ENCODE measurements at regions not wholly inside any gene's neighbourhood (a gene's known extent, or its start where the extent isn't known, plus 50 kb on each side); places are given as distances from the start of the nearest gene placed in this dataset.

DNA sequence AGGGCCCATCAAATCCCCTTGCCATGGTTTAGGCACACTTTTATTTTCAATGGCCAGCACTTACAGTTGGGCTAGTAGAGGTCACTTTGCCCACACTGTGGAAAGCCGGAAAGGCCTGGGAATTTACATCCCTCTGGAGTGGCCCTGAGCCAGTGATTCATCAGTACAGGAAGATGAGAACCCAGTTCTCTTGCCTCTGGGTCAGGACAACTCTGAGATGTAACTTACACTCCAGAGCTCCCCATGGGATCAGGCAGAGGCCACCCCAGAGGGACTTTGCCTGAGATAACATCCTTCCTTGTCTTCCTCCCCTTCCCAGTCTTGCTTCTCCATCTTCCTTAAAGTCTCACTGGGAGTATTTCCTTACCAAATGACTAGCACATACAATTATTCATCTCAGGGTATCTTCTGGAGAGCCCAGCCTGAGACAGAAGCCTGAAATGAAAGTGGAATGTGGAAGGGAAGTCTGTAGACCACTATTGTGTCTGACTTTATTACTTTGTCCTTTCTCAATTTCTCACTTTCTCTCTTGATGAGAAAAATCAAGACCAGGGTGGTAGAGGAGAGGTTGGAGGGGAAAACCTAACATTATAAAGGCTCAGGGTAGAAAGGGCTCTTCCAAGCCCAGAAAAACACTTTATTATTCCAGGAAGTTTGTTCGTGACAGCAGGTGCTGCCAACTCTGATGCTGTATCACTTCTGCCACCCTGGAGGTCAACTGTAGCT is 220.8 kb downstream of the ZNF621 start:
- TF ChIP-seq, protein P1, sequence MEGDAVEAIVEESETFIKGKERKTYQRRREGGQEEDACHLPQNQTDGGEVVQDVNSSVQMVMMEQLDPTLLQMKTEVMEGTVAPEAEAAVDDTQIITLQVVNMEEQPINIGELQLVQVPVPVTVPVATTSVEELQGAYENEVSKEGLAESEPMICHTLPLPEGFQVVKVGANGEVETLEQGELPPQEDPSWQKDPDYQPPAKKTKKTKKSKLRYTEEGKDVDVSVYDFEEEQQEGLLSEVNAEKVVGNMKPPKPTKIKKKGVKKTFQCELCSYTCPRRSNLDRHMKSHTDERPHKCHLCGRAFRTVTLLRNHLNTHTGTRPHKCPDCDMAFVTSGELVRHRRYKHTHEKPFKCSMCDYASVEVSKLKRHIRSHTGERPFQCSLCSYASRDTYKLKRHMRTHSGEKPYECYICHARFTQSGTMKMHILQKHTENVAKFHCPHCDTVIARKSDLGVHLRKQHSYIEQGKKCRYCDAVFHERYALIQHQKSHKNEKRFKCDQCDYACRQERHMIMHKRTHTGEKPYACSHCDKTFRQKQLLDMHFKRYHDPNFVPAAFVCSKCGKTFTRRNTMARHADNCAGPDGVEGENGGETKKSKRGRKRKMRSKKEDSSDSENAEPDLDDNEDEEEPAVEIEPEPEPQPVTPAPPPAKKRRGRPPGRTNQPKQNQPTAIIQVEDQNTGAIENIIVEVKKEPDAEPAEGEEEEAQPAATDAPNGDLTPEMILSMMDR (IDR thresholded peaks at IDR 0.05; ENCODE audit: control extremely low read depth, extremely low read depth) = no peak
- DNase-seq = no peak
- Histone ChIP-seq H3K4me3 (no peak overlapping the region), H3K4me1 (ENCODE audit: control insufficient read depth in 5 of 5, insufficient read depth in 5 of 5, low read length in 5 of 5) (peaks cover 0 to 2% (median 0%) of the 10 kb centered on the region in 5 donors), H3K9me3 (ENCODE audit: control insufficient read depth in 4 of 4, insufficient read depth in 3 of 4, low read length in 3 of 4) (no peaks in the 10 kb centered on the region), H3K9ac (ENCODE audit: insufficient read depth in 1 of 2, low read length in 2 of 2) (no peak overlapping the region), H3K36me3 (ENCODE audit: control insufficient read depth in 4 of 4, insufficient read depth in 4 of 4, low read length in 4 of 4) (no peaks in the 10 kb centered on the region), H3K27me3 (ENCODE audit: control insufficient read depth in 3 of 3, insufficient read depth in 3 of 3, low read length in 2 of 3) (no peaks in the 10 kb centered on the region), H3K27ac (ENCODE audit: low read depth in 1 of 2, low read length in 1 of 2) (no peak overlapping the region)
- 83 to 89% methylated on average over 2 of the region's 2 CpGs for WGBS, 2 donors
- no peak for ATAC-seq (ENCODE audit: insufficient read depth, low FRiP score)

DNA sequence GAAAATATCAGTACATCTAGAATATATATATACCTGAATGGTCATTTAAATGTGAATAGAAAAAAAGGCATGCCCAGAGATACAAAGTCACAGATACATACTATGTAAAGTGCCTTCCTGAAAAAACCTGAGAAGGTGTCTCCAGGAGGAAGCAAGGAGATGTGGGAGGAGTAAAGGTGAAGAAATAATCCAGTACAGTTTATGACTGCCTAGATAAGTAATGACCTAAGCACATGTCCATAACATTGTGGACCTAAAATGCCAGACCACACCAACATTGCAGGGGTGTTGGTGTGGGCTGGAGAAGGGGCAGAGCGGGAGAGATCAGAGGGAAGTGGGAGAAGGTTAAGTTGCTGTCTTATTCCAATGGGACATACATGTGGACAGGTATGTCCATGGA is 226.9 kb downstream of the ZNF621 start:
- H3K9me3 ChIP-seq (ENCODE audit: control insufficient read depth in 4 of 4, insufficient read depth in 3 of 4, low read length in 3 of 4) = no peaks in the 10 kb centered on the region
- 95 to 100% methylated on average over 1 of the region's 1 CpG for WGBS, 2 donors
- DNase-seq (no peak), ATAC-seq (ENCODE audit: insufficient read depth, low FRiP score) (no peak)
- no peaks in the 10 kb centered on the region for H3K27me3 ChIP-seq (ENCODE audit: control insufficient read depth in 3 of 3, insufficient read depth in 3 of 3, low read length in 2 of 3)
- H3K9ac ChIP-seq (ENCODE audit: insufficient read depth in 1 of 2, low read length in 2 of 2) = no peak overlapping the region
- TF ChIP-seq, protein P1 (IDR thresholded peaks at IDR 0.05; ENCODE audit: control extremely low read depth, extremely low read depth) = no peak
- H3K27ac ChIP-seq (ENCODE audit: low read depth in 1 of 2, low read length in 1 of 2) = no peak overlapping the region
- no peaks in the 10 kb centered on the region for H3K36me3 ChIP-seq (ENCODE audit: control insufficient read depth in 4 of 4, insufficient read depth in 4 of 4, low read length in 4 of 4)
- no peak overlapping the region for H3K4me3 ChIP-seq
- no peaks in the 10 kb centered on the region for H3K4me1 ChIP-seq (ENCODE audit: control insufficient read depth in 5 of 5, insufficient read depth in 5 of 5, low read length in 5 of 5)

DNA sequence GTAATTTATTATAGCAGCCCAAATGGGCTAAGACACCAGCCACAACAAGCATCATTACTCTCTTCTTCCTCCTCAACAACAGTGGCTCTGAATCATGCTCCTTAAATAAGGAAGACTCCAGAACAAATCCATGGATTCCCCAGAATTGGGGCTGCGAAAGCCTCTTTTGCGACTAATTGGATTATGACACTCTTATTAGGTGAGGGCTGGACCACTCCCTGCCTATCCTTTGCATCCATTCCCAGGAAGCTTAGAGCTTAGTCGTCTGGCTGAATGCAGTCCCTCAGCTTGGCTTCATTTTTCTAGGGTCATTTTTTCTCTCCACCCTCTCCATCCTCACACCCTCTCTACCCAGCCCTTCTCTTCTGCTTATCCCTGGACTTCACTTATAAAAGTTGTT is 227.7 kb downstream of the ZNF621 start:
- no peak for DNase-seq
- Histone ChIP-seq H3K4me1 (ENCODE audit: control insufficient read depth in 5 of 5, insufficient read depth in 5 of 5, low read length in 5 of 5) (no peaks in the 10 kb centered on the region), H3K9me3 (ENCODE audit: control insufficient read depth in 4 of 4, insufficient read depth in 3 of 4, low read length in 3 of 4) (no peaks in the 10 kb centered on the region), H3K27ac (ENCODE audit: low read depth in 1 of 2, low read length in 1 of 2) (no peak overlapping the region), H3K36me3 (ENCODE audit: control insufficient read depth in 4 of 4, insufficient read depth in 4 of 4, low read length in 4 of 4) (no peaks in the 10 kb centered on the region), H3K9ac (ENCODE audit: insufficient read depth in 1 of 2, low read length in 2 of 2) (no peak overlapping the region), H3K4me3 (no peak overlapping the region), H3K27me3 (ENCODE audit: control insufficient read depth in 3 of 3, insufficient read depth in 3 of 3, low read length in 2 of 3) (no peaks in the 10 kb centered on the region)
- ATAC-seq (ENCODE audit: insufficient read depth, low FRiP score) = no peak
- TF ChIP-seq, protein P1 (IDR thresholded peaks at IDR 0.05; ENCODE audit: control extremely low read depth, extremely low read depth) = no peak
- 91 to 96% methylated on average over 3 of the region's 3 CpGs for WGBS, 2 donors

DNA sequence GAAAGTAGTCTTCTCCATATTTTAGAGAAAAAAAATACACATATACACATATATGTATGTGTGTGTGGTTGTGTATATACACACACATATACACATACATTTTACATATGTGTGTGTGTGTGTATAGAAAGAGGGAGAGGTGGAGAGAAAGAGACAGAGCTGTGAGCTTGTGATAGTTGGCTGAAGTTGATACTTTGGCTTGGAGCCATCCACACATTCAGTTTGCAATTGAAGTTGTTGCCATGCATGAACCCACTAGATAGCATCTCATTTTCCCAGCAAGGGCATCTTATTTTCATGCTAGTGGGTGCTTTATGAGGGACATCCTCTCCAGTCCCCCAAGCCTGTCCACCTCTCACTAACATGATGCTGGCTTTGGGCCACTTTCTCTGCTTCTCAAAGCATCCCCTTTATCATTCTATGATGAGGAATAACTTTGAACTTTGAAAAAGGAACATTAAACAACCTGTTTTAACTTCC is 228.6 kb downstream of the ZNF621 start:
- H3K4me3 ChIP-seq = no peak overlapping the region
- H3K27me3 ChIP-seq (ENCODE audit: control insufficient read depth in 3 of 3, insufficient read depth in 3 of 3, low read length in 2 of 3) = no peaks in the 10 kb centered on the region
- no peaks in the 10 kb centered on the region for H3K36me3 ChIP-seq (ENCODE audit: control insufficient read depth in 4 of 4, insufficient read depth in 4 of 4, low read length in 4 of 4)
- H3K27ac ChIP-seq (ENCODE audit: low read depth in 1 of 2, low read length in 1 of 2) = no peak overlapping the region
- TF ChIP-seq, protein P1 (IDR thresholded peaks at IDR 0.05; ENCODE audit: control extremely low read depth, extremely low read depth) = no peak
- no peak overlapping the region for H3K9ac ChIP-seq (ENCODE audit: insufficient read depth in 1 of 2, low read length in 2 of 2)
- no peaks in the 10 kb centered on the region for H3K4me1 ChIP-seq (ENCODE audit: control insufficient read depth in 5 of 5, insufficient read depth in 5 of 5, low read length in 5 of 5)
- no peaks in the 10 kb centered on the region for H3K9me3 ChIP-seq (ENCODE audit: control insufficient read depth in 4 of 4, insufficient read depth in 3 of 4, low read length in 3 of 4)
- DNase-seq = peak in 1 of 3 donors; percentile 9
- no peak for ATAC-seq (ENCODE audit: insufficient read depth, low FRiP score)

Measured in lung (tissue), 11 donors.